K562 (cell line): ENCODE measurements at regions not wholly inside any gene's neighbourhood (a gene's known extent, or its start where the extent isn't known, plus 50 kb on each side); places are given as distances from the start of the nearest gene placed in this dataset.

ENCODE experiments used
- ATAC-seq: fragments of 200-7000 bp; cut with Tn5 transposase; 3 replicates; pipeline ENCODE4 v1.9.1; 2020; ENCODE audit warnings: moderate library complexity
- BruUV-seq: library from RNA; stranded (reverse); fragments of 400-500 nt; replicated peaks from 2 replicates; lab custom pipeline; 2021; lab: Mats Ljungman, UMichigan
- CTCF ChIA-PET: fragments of 300-600 bp; formaldehyde crosslinking; extraction: SDS; loops from one replicate; lab custom pipeline; 2021; ENCODE audit warnings: low intra/inter-chr PET ratio; lab: Yijun Ruan, JAX
- POLR2A ChIA-PET: fragments of 300-600, 350-650 bp; sonication (Branson Sonifier 250); formaldehyde crosslinking; extraction: SDS; loops from one replicate; lab custom pipeline; 2021; ENCODE audit warnings: antibody characterized with exemption, inconsistent platforms; lab: Yijun Ruan, JAX
- DNase-seq, 4 experiments: peaks; one replicate each; pipeline versions ENCODE4 v3.0.0 to v3.0.0-alpha.2; 2011 to 2018; ENCODE audit warnings: low spot score in 3 of 4, mixed read lengths in 3 of 4; ENCODE audit errors: extremely low read depth in 1 of 4
- FAIRE-seq: peaks from 2 replicates; lab custom pipeline; 2011; peaks lifted over from hg19 to GRCh38; lab: Jason Lieb, UNC
- H2AFZ ChIP-seq: 2 replicates; pipeline ENCODE4 v1.6.0; 2011; ENCODE audit warnings: low read depth, low read length, control low read depth, inconsistent platforms
- H3K27ac ChIP-seq: fragments of 200-600 bp; 3 replicates; pipeline ENCODE4 v1.8.0; 2011; ENCODE audit warnings: low read depth, mild to moderate bottlenecking, control low read depth, inconsistent platforms, low read length, moderate library complexity, mixed read lengths; ENCODE audit errors: extremely low read depth
- H3K27me3 ChIP-seq, 2 experiments: fragments of 300-600 bp in 1 of 2; 2 replicates in 1 of 2; 3 replicates in 1 of 2; pipeline versions ENCODE4 v1.6.0 to v1.8.0; 2011; ENCODE audit warnings: inconsistent platforms in 2 of 2, low read length in 2 of 2, mild to moderate bottlenecking in 1 of 2, mixed read lengths in 1 of 2, moderate library complexity in 1 of 2; ENCODE audit not compliant: control insufficient read depth in 2 of 2, insufficient read depth in 2 of 2
- H3K36me3 ChIP-seq: fragments of 300-600 bp; 3 replicates; pipeline ENCODE4 v1.8.0; 2011; ENCODE audit warnings: mild to moderate bottlenecking, low read length, inconsistent platforms; ENCODE audit not compliant: control insufficient read depth, insufficient read depth
- H3K4me1 ChIP-seq, 2 experiments: fragments of 200-600 bp in 1 of 2; replicated peaks in 1 of 2; 2 replicates in 1 of 2; 3 replicates in 1 of 2; pipeline versions ENCODE4 v1.5.1 to v1.8.0; 2011; ENCODE audit warnings: inconsistent platforms in 2 of 2, low read length in 2 of 2, mild to moderate bottlenecking in 1 of 2, mixed read lengths in 1 of 2, moderate library complexity in 1 of 2; ENCODE audit not compliant: control insufficient read depth in 2 of 2, insufficient read depth in 2 of 2
- H3K4me2 ChIP-seq: 2 replicates; pipeline ENCODE4 v1.6.1; 2011; ENCODE audit warnings: low read length, control low read depth, inconsistent platforms, mixed read lengths; ENCODE audit not compliant: insufficient read depth
- H3K4me3 ChIP-seq: fragments of 200-600 bp; sonication (generic), shearing (Covaris generic); 2 replicates; pipeline ENCODE4 v1.5.1; 2016; ENCODE audit warnings: control low read depth, inconsistent platforms
- H3K79me2 ChIP-seq: fragments of 200-600 bp; 3 replicates; pipeline ENCODE4 v1.8.0; 2011; ENCODE audit warnings: low read length, inconsistent platforms; ENCODE audit not compliant: control insufficient read depth, insufficient read depth
- H3K9ac ChIP-seq, 2 experiments: 2 replicates each; pipeline versions ENCODE4 v1.6.0 to v1.6.1; 2011; ENCODE audit warnings: low read depth in 2 of 2, low read length in 2 of 2, control low read depth in 1 of 2, inconsistent platforms in 1 of 2, mild to moderate bottlenecking in 1 of 2, mixed read lengths in 1 of 2; ENCODE audit not compliant: insufficient read depth in 1 of 2
- H3K9me1 ChIP-seq: one replicate; pipeline ENCODE4 v1.6.0; 2011; ENCODE audit warnings: inconsistent platforms, mild to moderate bottlenecking, low read length, moderate library complexity; ENCODE audit not compliant: control insufficient read depth, insufficient read depth
- H3K9me3 ChIP-seq: replicated peaks from 2 replicates; pipeline ENCODE4 v1.5.1; 2011; ENCODE audit warnings: low read depth, low read length, inconsistent platforms; ENCODE audit not compliant: control insufficient read depth, insufficient read depth
- H4K20me1 ChIP-seq: replicated peaks from 2 replicates; pipeline ENCODE4 v1.6.1; 2011; ENCODE audit warnings: low read length, inconsistent platforms, mixed read lengths; ENCODE audit not compliant: control insufficient read depth, insufficient read depth
- BMI1 ChIP-seq: fragments of 150-350 bp; IDR thresholded peaks from 2 replicates; pipeline ENCODE4 v1.6.1; 2014; ENCODE audit warnings: low read length
- HSF4 ChIP-seq: fragments of 250-450 bp; sonication (Bioruptor Pico); IDR thresholded peaks from 2 replicates; pipeline ENCODE4 v2.1.2; 2022; ENCODE audit warnings: mild to moderate bottlenecking, moderate library complexity, borderline replicate concordance
- KLF1 ChIP-seq: fragments of 450-650 bp; IDR thresholded peaks from 2 replicates; pipeline ENCODE4 v1.6.1; 2016; ENCODE audit warnings: missing genetic modification characterization, missing compliant biosample characterization
- PHB2 ChIP-seq: fragments of 450-650 bp; IDR thresholded peaks from 2 replicates; pipeline ENCODE4 v1.6.1; 2017; ENCODE audit warnings: low read depth
- PHTF2 ChIP-seq: fragments of 250-450 bp; sonication (Bioruptor Pico); IDR thresholded peaks from 2 replicates; pipeline ENCODE4 v1.5.0; 2021; ENCODE audit warnings: mild to moderate bottlenecking
- SIX5 ChIP-seq, 2 experiments: IDR thresholded peaks; 2 replicates each; pipeline ENCODE4 v1.6.1; 2011; ENCODE audit warnings: low read length in 2 of 2, borderline replicate concordance in 1 of 2, low read depth in 1 of 2, mild to moderate bottlenecking in 1 of 2, moderate library complexity in 1 of 2; ENCODE audit not compliant: insufficient read depth in 1 of 2
- SRSF7 ChIP-seq: fragments of 200-400 bp; formaldehyde crosslinking; optimal IDR thresholded peaks from 2 replicates; pipeline ENCODE3; 2017; ENCODE audit warnings: mild to moderate bottlenecking, low read depth, low read length
- WGBS: fragments of 100-300 bp; shearing (Covaris generic); methylation state at CpG from one replicate; pipeline ENCODE4 v1.1.6; 2016; ENCODE audit warnings: low coverage, mixed read lengths; ENCODE audit not compliant: insufficient coverage; ENCODE audit errors: missing lambda C conversion rate; 5-methylcytosine and 5-hydroxymethylcytosine counted together
- in situ Hi-C: fragments of 300-500 bp; cut with MboI; formaldehyde crosslinking; loops from 4 replicates; pipeline ENCODE4 v1.15.0; 2018; ENCODE audit warnings: inconsistent platforms, mixed read lengths
- intact Hi-C: fragments of 100-400 bp; cut with micrococcal nuclease; formaldehyde crosslinking; loops from 2 replicates; pipeline ENCODE4 v1.14.2; 2022
- TF ChIP-seq, protein P1 (sequence below), 2 experiments: fragments of 450-650 bp in 1 of 2; sonication (generic) in 1 of 2; formaldehyde crosslinking in 1 of 2; IDR thresholded peaks in 1 of 2; conservative IDR thresholded peaks in 1 of 2; 2 replicates each; pipeline versions ENCODE4 v1.6.1 to v1.8.1; 2016 to 2023; ENCODE audit warnings: mild to moderate bottlenecking in 2 of 2, moderate library complexity in 2 of 2, inconsistent platforms in 1 of 2, missing genetic modification reagents in 1 of 2
- TF ChIP-seq, protein P2 (sequence below): fragments of 250-450 bp; sonication (Bioruptor Pico); IDR thresholded peaks from 2 replicates; pipeline ENCODE4 v1.5.0; 2021
- TF ChIP-seq, protein P3 (sequence below): fragments of 250-450 bp; sonication (Bioruptor Pico); IDR thresholded peaks from 2 replicates; pipeline ENCODE4 v1.8.0; 2021; ENCODE audit warnings: mild to moderate bottlenecking, moderate library complexity
- TF ChIP-seq, protein P4 (sequence below): sonication (generic); formaldehyde crosslinking; IDR thresholded peaks from 2 replicates; pipeline ENCODE4 v1.8.1; 2023; ENCODE audit warnings: mild to moderate bottlenecking, missing genetic modification reagents
- TF ChIP-seq, protein P5 (sequence below): fragments of 200-800 bp; sonication (Bioruptor generic); IDR thresholded peaks from 2 replicates; pipeline ENCODE4 v1.6.1; 2016; ENCODE audit warnings: missing genetic modification characterization, missing compliant biosample characterization

DNA sequence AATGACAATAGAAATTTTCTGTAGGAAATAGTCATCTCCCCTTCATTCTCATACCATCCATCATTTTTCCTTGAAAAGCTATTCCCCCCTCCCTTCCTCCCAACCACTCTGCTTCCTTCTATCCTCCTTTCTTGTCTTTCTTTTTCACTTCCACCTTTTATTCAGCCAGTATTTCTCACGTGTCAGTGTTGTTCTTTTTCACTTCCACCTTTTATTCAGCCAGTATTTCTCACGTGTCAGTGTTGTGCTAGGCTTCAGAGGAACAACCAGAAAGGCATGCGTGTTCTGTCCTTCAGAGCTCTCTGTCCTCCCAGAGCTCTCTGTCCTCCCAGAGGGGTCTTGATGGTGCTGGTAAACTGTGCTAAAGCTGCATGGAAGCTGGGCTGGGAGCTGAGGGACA, 419.6 kb downstream of the GADD45G start:
- DNase-seq (no peak), ATAC-seq (no peak), FAIRE-seq (no peak)
- in situ Hi-C loops (no loop called here), intact Hi-C loops (no loop called here)
- no peaks in the 10 kb centered on the region for H3K79me2 ChIP-seq
- no peak overlapping the region for H2AFZ ChIP-seq
- ChIA-PET POLR2A (interaction anchor here (0.7 kb wide), 1 partner anchor 397 kb away, joined by 4 read pairs; no protein-coding TSS in a partner anchor), CTCF (no interaction called here)
- H3K4me2 ChIP-seq = no peak overlapping the region
- H3K9me3 ChIP-seq = no peaks in the 10 kb centered on the region
- H3K9me1 ChIP-seq = no peaks in the 10 kb centered on the region
- no peak overlapping the region for H3K9ac ChIP-seq
- no peak overlapping the region for H3K27ac ChIP-seq
- BruUV-seq = no TSS peak
- no peaks in the 10 kb centered on the region for H3K27me3 ChIP-seq
- no peaks in the 10 kb centered on the region for H4K20me1 ChIP-seq
- H3K4me1 ChIP-seq = no peaks in the 10 kb centered on the region
- 3% methylated on average over 3 of the region's 3 CpGs for WGBS
- H3K36me3 ChIP-seq = no peaks in the 10 kb centered on the region
- no peak overlapping the region for H3K4me3 ChIP-seq
- no peak for TF ChIP-seq PHTF2 (CRISPR knock-in tag)
- no peak for TF ChIP-seq KLF1 (tag)
- TF ChIP-seq, protein P1, sequence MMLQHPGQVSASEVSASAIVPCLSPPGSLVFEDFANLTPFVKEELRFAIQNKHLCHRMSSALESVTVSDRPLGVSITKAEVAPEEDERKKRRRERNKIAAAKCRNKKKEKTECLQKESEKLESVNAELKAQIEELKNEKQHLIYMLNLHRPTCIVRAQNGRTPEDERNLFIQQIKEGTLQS (IDR thresholded peaks at IDR 0.05) = no peak
- TF ChIP-seq, protein P1 (CRISPR knock-in tag; conservative IDR thresholded peaks at IDR 0.05) = no peak
- TF ChIP-seq, protein P2, sequence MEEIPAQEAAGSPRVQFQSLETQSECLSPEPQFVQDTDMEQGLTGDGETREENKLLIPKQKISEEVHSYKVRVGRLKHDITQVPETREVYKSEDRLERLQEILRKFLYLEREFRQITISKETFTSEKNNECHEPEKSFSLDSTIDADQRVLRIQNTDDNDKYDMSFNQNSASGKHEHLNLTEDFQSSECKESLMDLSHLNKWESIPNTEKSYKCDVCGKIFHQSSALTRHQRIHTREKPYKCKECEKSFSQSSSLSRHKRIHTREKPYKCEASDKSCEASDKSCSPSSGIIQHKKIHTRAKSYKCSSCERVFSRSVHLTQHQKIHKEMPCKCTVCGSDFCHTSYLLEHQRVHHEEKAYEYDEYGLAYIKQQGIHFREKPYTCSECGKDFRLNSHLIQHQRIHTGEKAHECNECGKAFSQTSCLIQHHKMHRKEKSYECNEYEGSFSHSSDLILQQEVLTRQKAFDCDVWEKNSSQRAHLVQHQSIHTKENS (CRISPR knock-in tag) = no peak
- TF ChIP-seq SIX5 (IDR thresholded peaks at IDR 0.05; ENCODE audit: borderline replicate concordance in 1 of 2, insufficient read depth in 1 of 2, low read depth in 1 of 2, low read length in 2 of 2) = no peak
- no peak for TF ChIP-seq HSF4
- no peak for TF ChIP-seq BMI1
- no peak for TF ChIP-seq SRSF7
- no peak for TF ChIP-seq PHB2
- TF ChIP-seq, protein P3, sequence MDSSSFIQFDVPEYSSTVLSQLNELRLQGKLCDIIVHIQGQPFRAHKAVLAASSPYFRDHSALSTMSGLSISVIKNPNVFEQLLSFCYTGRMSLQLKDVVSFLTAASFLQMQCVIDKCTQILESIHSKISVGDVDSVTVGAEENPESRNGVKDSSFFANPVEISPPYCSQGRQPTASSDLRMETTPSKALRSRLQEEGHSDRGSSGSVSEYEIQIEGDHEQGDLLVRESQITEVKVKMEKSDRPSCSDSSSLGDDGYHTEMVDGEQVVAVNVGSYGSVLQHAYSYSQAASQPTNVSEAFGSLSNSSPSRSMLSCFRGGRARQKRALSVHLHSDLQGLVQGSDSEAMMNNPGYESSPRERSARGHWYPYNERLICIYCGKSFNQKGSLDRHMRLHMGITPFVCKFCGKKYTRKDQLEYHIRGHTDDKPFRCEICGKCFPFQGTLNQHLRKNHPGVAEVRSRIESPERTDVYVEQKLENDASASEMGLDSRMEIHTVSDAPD = no peak
- TF ChIP-seq, protein P4, sequence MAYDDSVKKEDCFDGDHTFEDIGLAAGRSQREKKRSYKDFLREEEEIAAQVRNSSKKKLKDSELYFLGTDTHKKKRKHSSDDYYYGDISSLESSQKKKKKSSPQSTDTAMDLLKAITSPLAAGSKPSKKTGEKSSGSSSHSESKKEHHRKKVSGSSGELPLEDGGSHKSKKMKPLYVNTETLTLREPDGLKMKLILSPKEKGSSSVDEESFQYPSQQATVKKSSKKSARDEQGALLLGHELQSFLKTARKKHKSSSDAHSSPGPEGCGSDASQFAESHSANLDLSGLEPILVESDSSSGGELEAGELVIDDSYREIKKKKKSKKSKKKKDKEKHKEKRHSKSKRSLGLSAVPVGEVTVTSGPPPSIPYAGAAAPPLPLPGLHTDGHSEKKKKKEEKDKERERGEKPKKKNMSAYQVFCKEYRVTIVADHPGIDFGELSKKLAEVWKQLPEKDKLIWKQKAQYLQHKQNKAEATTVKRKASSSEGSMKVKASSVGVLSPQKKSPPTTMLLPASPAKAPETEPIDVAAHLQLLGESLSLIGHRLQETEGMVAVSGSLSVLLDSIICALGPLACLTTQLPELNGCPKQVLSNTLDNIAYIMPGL (CRISPR knock-in tag) = no peak
- TF ChIP-seq, protein P5, sequence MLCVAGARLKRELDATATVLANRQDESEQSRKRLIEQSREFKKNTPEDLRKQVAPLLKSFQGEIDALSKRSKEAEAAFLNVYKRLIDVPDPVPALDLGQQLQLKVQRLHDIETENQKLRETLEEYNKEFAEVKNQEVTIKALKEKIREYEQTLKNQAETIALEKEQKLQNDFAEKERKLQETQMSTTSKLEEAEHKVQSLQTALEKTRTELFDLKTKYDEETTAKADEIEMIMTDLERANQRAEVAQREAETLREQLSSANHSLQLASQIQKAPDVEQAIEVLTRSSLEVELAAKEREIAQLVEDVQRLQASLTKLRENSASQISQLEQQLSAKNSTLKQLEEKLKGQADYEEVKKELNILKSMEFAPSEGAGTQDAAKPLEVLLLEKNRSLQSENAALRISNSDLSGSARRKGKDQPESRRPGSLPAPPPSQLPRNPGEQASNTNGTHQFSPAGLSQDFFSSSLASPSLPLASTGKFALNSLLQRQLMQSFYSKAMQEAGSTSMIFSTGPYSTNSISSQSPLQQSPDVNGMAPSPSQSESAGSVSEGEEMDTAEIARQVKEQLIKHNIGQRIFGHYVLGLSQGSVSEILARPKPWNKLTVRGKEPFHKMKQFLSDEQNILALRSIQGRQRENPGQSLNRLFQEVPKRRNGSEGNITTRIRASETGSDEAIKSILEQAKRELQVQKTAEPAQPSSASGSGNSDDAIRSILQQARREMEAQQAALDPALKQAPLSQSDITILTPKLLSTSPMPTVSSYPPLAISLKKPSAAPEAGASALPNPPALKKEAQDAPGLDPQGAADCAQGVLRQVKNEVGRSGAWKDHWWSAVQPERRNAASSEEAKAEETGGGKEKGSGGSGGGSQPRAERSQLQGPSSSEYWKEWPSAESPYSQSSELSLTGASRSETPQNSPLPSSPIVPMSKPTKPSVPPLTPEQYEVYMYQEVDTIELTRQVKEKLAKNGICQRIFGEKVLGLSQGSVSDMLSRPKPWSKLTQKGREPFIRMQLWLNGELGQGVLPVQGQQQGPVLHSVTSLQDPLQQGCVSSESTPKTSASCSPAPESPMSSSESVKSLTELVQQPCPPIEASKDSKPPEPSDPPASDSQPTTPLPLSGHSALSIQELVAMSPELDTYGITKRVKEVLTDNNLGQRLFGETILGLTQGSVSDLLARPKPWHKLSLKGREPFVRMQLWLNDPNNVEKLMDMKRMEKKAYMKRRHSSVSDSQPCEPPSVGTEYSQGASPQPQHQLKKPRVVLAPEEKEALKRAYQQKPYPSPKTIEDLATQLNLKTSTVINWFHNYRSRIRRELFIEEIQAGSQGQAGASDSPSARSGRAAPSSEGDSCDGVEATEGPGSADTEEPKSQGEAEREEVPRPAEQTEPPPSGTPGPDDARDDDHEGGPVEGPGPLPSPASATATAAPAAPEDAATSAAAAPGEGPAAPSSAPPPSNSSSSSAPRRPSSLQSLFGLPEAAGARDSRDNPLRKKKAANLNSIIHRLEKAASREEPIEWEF (CRISPR knock-in tag) = no peak
